Kidney (tissue), 13 donors: ENCODE measurements at regions not wholly inside any gene's neighbourhood (a gene's known extent, or its start where the extent isn't known, plus 50 kb on each side); places are given as distances from the start of the nearest gene placed in this dataset.
"Not testable (repeated sequence)": the region's sequence is repeated elsewhere in the genome, so short reads cannot be mapped to it uniquely, and the experiment has no call there.

Source experiments
- DNase-seq, 5 donors: peaks; one replicate each; pipeline ENCODE4 v3.0.0-alpha.2; 2013 to 2020
- FAIRE-seq: peaks from 2 replicates; lab custom pipeline; 2012; peaks lifted over from hg19 to GRCh38; lab: Jason Lieb, UNC
- H3K27ac ChIP-seq, 2 donors: one replicate each; pipeline ENCODE4 v1.7.0; 2013; ENCODE audit warnings: low read depth in 2 of 2, low read length in 2 of 2, inconsistent platforms in 1 of 2
- H3K27me3 ChIP-seq: one replicate; pipeline ENCODE4 v1.7.1; 2013; ENCODE audit warnings: low read length, inconsistent platforms; ENCODE audit not compliant: control insufficient read depth, insufficient read depth
- H3K36me3 ChIP-seq, 3 donors: one replicate each; pipeline versions ENCODE4 v1.7.0 to v1.7.1; 2013; ENCODE audit warnings: low read length in 3 of 3, control low read depth in 1 of 3, inconsistent platforms in 1 of 3; ENCODE audit not compliant: insufficient read depth in 3 of 3, control insufficient read depth in 2 of 3
- H3K4me1 ChIP-seq, 3 donors: one replicate each; pipeline versions ENCODE4 v1.7.0 to v1.7.1; 2013; ENCODE audit warnings: low read length in 3 of 3, inconsistent platforms in 1 of 3, low read depth in 1 of 3; ENCODE audit not compliant: control insufficient read depth in 2 of 3, insufficient read depth in 2 of 3
- H3K4me3 ChIP-seq, 3 donors: one replicate each; pipeline versions ENCODE4 v1.7.0 to v1.8.1; 2013; ENCODE audit warnings: low read length in 3 of 3, control low read depth in 1 of 3, inconsistent platforms in 1 of 3
- H3K9ac ChIP-seq, 3 donors: one replicate each; pipeline versions ENCODE4 v1.7.0 to v1.7.1; 2013; ENCODE audit warnings: low read length in 3 of 3, control low read depth in 1 of 3, inconsistent platforms in 1 of 3
- H3K9me3 ChIP-seq, 3 donors: one replicate each; pipeline versions ENCODE4 v1.7.0 to v1.7.1; 2013; ENCODE audit warnings: low read length in 3 of 3, control low read depth in 1 of 3, inconsistent platforms in 1 of 3; ENCODE audit not compliant: control insufficient read depth in 2 of 3, insufficient read depth in 1 of 3
- intact Hi-C: fragments of 100-400 bp; cut with DNase I; formaldehyde crosslinking; loops from one replicate; pipeline ENCODE4 v1.11.1; 2022
- TF ChIP-seq, protein P1 (sequence below): IDR thresholded peaks from 3 replicates; pipeline ENCODE4 v1.5.1; 2012; ENCODE audit warnings: mild to moderate bottlenecking, moderate library complexity, borderline replicate concordance; ENCODE audit not compliant: insufficient read depth; ENCODE audit errors: extremely low read depth
- donor health status: control.
- donor health status: control.
- donor health status: control.
- donor health status: control.
- donor health status: control.
- donor health status: DM: yes; HTN: yes; CAD: no.
- donor health status: Normal renal cell carcinoma (clear cell type).

DNA sequence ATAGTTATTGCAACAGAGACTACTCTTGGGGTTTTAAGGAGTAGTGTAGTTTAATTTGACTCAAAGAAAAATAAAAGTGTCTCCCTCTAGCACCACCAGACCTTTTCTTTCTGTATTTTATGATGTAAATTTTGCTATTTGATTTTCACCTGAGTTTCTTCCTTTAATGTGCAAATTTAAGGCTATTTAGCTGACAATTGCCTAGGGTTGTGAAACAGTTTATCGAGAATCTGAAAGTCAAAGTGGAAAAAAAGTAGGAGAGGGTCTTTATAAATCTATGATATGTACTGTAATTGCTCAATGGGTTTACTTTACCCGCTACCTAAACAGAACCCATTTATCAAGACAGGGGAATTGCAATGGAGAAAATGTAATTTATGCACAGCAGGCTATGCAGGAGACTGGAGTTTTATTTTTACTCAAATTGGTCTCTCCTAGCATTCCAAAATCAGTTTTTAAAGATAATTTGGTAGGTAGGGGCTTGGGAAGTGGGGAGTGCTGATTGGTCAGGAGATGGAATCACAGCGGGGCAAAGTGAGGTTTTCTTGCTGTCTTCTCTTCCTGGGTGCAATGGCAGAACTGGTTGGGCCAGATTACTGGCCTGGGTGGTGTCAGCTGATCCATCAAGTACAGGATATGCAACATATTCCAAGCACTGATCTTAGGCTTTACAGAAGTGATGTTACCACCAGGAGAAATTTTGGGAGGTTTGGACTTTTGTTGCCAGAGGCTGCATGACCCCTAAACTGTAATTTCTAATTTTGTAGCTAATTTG is 228.6 kb upstream of the TACR3 start:
- peaks cover 0 to 2% (median 0%) of the 10 kb centered on the region in 3 donors for H3K9me3 ChIP-seq
- H3K27me3 ChIP-seq: no peaks in the 10 kb centered on the region
- intact Hi-C loops: no loop called here
- no peaks in the 10 kb centered on the region for H3K4me1 ChIP-seq
- FAIRE-seq: no peak
- no peaks in the 10 kb centered on the region for H3K36me3 ChIP-seq
- no peak for DNase-seq
- no peak overlapping the region for H3K4me3 ChIP-seq
- no peak overlapping the region for H3K9ac ChIP-seq
- no peak overlapping the region for H3K27ac ChIP-seq
- TF ChIP-seq, protein P1, sequence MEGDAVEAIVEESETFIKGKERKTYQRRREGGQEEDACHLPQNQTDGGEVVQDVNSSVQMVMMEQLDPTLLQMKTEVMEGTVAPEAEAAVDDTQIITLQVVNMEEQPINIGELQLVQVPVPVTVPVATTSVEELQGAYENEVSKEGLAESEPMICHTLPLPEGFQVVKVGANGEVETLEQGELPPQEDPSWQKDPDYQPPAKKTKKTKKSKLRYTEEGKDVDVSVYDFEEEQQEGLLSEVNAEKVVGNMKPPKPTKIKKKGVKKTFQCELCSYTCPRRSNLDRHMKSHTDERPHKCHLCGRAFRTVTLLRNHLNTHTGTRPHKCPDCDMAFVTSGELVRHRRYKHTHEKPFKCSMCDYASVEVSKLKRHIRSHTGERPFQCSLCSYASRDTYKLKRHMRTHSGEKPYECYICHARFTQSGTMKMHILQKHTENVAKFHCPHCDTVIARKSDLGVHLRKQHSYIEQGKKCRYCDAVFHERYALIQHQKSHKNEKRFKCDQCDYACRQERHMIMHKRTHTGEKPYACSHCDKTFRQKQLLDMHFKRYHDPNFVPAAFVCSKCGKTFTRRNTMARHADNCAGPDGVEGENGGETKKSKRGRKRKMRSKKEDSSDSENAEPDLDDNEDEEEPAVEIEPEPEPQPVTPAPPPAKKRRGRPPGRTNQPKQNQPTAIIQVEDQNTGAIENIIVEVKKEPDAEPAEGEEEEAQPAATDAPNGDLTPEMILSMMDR: no peak

DNA sequence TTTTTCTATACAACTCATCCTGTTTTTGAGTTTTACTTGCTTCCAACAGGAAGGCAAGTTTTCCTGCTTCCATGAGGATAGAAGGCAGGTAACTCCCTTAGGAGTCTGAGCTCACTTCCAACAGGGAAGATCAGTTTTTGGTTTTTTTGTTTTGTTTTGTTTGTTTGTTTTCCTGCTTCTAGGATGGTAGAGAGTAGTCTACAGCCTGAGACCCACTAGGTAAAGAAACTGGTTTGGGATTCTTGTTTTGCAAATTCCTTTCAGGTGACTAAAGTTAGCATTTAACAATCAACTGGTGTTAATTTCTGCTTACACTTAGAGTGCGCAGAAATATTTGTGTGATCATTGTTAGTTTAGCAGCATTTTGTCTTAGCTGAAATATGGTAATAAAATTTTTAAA is 227.8 kb upstream of the TACR3 start:
- Histone ChIP-seq H3K9ac (no peak overlapping the region), H3K4me1 (no peaks in the 10 kb centered on the region), H3K4me3 (no peak overlapping the region), H3K27me3 (no peaks in the 10 kb centered on the region), H3K27ac (no peak overlapping the region), H3K36me3 (no peaks in the 10 kb centered on the region), H3K9me3 (peaks cover 0 to 2% (median 0%) of the 10 kb centered on the region in 3 donors)
- TF ChIP-seq, protein P1: no peak
- DNase-seq: no peak
- FAIRE-seq: no peak
- intact Hi-C loops: no loop called here

DNA sequence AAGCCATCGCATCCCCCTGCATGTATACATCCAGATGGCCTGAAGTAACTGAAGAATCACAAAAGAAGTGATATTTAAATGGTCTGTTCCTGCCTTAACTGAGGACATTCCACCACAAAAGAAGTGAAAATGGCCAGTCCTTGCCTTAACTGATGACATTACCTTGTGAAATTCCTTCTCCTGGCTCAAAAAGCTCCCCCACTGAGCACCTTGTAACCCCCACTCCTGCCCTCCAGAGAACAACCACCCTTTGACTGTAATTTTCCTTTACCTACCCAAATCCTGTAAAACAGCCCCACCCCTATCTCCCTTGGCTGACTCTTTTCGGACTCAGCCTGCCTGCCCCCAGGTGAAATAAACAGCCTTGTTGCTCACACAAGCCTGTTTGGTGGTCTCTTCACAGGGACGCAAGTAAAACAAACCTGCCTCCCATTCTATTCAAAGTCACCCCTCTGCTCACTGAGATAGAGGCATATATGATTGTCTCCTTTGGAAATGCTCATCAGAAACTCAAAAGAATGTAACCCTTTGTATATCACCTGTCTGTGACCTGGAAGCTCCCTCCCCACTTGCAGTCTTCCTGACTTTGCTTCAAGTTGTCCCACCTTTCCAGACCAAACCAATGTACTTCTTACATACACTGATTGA is 227.0 kb upstream of the TACR3 start:
- H3K4me1 ChIP-seq, FAIRE-seq, DNase-seq, H3K9ac ChIP-seq, H3K4me3 ChIP-seq, H3K36me3 ChIP-seq, H3K9me3 ChIP-seq, H3K27ac ChIP-seq, intact Hi-C loops, H3K27me3 ChIP-seq: not testable (repeated sequence)

DNA sequence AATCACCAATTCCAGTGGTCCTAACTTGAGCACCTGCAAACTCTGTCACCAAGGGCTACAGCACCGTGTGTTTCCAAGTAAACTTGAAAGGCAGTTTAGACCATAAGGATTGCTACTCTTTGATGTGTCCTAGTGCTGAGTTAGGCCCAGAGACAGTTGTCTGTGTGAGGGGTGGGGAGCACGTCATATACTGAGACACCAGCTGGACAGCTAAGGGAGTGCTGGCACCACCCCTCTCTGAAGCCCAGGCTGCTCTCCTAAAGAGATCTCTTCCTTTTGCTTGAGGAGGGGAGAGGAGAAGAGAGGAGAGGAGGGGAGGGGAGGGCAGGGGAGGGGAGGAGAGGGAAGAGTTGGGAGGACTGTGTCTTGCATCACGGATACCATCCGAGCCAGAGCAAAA is 218.7 kb upstream of the TACR3 start:
- H3K9me3 ChIP-seq: no peaks in the 10 kb centered on the region
- TF ChIP-seq, protein P1: no peak
- intact Hi-C loops: no loop called here
- H3K27ac ChIP-seq: no peak overlapping the region
- no peaks in the 10 kb centered on the region for H3K27me3 ChIP-seq
- no peak for DNase-seq
- no peaks in the 10 kb centered on the region for H3K36me3 ChIP-seq
- no peak overlapping the region for H3K9ac ChIP-seq
- no peak for FAIRE-seq
- H3K4me3 ChIP-seq: no peak overlapping the region
- no peaks in the 10 kb centered on the region for H3K4me1 ChIP-seq
